ENCODE measurements at regions not wholly inside any gene's neighbourhood (a gene's known extent, or its start where the extent isn't known, plus 50 kb on each side); places are given as distances from the start of the nearest gene placed in this dataset.

DNA sequence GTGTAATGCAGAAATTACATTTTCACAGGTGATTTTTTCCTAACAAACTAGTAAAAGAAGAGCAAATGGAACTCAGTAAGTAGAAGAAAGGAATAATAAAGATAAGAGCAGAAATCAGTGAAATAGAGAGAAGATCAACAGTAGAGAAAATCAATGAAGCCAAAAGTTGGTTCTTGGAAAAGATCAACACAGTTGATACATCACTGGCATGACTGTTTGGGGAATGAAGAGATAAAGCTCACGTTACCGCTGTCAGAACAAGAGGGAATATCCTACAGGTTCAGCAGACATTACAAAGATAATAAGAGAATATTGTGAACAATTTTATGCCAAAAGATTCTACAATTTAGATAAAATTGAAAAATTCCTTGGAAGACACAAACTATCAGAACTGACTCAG, 146.4 kb downstream of the ACTR3B start:
- TF ChIP-seq, protein P1, sequence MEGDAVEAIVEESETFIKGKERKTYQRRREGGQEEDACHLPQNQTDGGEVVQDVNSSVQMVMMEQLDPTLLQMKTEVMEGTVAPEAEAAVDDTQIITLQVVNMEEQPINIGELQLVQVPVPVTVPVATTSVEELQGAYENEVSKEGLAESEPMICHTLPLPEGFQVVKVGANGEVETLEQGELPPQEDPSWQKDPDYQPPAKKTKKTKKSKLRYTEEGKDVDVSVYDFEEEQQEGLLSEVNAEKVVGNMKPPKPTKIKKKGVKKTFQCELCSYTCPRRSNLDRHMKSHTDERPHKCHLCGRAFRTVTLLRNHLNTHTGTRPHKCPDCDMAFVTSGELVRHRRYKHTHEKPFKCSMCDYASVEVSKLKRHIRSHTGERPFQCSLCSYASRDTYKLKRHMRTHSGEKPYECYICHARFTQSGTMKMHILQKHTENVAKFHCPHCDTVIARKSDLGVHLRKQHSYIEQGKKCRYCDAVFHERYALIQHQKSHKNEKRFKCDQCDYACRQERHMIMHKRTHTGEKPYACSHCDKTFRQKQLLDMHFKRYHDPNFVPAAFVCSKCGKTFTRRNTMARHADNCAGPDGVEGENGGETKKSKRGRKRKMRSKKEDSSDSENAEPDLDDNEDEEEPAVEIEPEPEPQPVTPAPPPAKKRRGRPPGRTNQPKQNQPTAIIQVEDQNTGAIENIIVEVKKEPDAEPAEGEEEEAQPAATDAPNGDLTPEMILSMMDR (IDR thresholded peaks at IDR 0.05 in 4 of 5, conservative IDR thresholded peaks at IDR 0.05 in 1 of 5), result no peak
- TF ChIP-seq POLR2A (IDR thresholded peaks at IDR 0.05), result no peak

All from gastrocnemius medialis (tissue), 4 donors.